HL-60 (cell line): ENCODE measurements at regions not wholly inside any gene's neighbourhood (a gene's known extent, or its start where the extent isn't known, plus 50 kb on each side); places are given as distances from the start of the nearest gene placed in this dataset.
A peak's percentile ranks its signal among the peaks of the same experiment; 100 is the strongest.

Experiments used
- DNase-seq, 2 experiments: peaks; one replicate each; pipeline ENCODE4 v3.0.0-alpha.2; 2010 to 2020; ENCODE audit warnings: low read depth in 1 of 2, low spot score in 1 of 2
- H3K27ac ChIP-seq: fragments of 250-450 bp; sonication (Bioruptor Pico); replicated peaks from 2 replicates; pipeline ENCODE4 v1.5.1; 2020; ENCODE audit warnings: mild to moderate bottlenecking, moderate library complexity
- H3K27me3 ChIP-seq: fragments of 250-450 bp; sonication (Bioruptor Pico); 2 replicates; pipeline ENCODE4 v1.5.1; 2021; ENCODE audit warnings: mild to moderate bottlenecking, moderate library complexity; ENCODE audit not compliant: insufficient read depth, poor library complexity, severe bottlenecking
- H3K4me3 ChIP-seq: replicated peaks from 2 replicates; pipeline ENCODE4 v1.5.1; 2011; ENCODE audit warnings: mild to moderate bottlenecking, control low read depth, low read length; ENCODE audit not compliant: insufficient read depth
- CTCF ChIP-seq: IDR thresholded peaks from one replicate; pipeline ENCODE4 v1.5.1; 2011; ENCODE audit warnings: low read length, control low read depth, inconsistent platforms; ENCODE audit not compliant: insufficient read depth
- GABPA ChIP-seq: IDR thresholded peaks from 2 replicates; pipeline ENCODE4 v1.6.1; 2012; ENCODE audit warnings: low read depth
- POLR2AphosphoS5 ChIP-seq: IDR thresholded peaks from 2 replicates; pipeline ENCODE4 v1.6.1; 2012; ENCODE audit warnings: low read depth
- SPI1 ChIP-seq: IDR thresholded peaks from 2 replicates; pipeline ENCODE4 v1.6.1; 2012; ENCODE audit warnings: low read depth, mild to moderate bottlenecking, borderline replicate concordance
- TF ChIP-seq, protein P1 (sequence below): IDR thresholded peaks from 2 replicates; pipeline ENCODE4 v1.6.1; 2012; ENCODE audit warnings: low read depth; ENCODE audit not compliant: insufficient replicate concordance

DNA sequence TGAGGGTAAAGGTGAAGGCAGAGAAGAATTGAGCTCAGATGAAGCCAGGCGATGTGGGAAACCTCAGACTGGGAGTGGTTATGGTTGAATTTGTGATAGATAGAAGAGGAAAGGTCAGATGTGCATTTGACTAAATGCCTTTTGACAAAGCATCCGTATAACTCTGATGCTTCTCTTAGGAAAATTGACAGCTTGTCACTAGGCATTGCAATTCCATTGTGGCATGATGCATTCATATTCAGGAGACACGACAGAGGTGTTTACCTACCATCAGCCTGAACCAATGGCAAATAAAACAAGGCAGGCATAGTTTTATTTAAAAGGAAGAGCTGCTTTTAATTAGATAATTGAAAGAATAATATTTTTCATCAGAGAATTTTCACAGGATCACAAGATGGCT, 325.1 kb upstream of the IGFBP7 start:
- TF ChIP-seq CTCF (no peak), GABPA (no peak), SPI1 (no peak), POLR2AphosphoS5 (no peak)
- TF ChIP-seq, protein P1, sequence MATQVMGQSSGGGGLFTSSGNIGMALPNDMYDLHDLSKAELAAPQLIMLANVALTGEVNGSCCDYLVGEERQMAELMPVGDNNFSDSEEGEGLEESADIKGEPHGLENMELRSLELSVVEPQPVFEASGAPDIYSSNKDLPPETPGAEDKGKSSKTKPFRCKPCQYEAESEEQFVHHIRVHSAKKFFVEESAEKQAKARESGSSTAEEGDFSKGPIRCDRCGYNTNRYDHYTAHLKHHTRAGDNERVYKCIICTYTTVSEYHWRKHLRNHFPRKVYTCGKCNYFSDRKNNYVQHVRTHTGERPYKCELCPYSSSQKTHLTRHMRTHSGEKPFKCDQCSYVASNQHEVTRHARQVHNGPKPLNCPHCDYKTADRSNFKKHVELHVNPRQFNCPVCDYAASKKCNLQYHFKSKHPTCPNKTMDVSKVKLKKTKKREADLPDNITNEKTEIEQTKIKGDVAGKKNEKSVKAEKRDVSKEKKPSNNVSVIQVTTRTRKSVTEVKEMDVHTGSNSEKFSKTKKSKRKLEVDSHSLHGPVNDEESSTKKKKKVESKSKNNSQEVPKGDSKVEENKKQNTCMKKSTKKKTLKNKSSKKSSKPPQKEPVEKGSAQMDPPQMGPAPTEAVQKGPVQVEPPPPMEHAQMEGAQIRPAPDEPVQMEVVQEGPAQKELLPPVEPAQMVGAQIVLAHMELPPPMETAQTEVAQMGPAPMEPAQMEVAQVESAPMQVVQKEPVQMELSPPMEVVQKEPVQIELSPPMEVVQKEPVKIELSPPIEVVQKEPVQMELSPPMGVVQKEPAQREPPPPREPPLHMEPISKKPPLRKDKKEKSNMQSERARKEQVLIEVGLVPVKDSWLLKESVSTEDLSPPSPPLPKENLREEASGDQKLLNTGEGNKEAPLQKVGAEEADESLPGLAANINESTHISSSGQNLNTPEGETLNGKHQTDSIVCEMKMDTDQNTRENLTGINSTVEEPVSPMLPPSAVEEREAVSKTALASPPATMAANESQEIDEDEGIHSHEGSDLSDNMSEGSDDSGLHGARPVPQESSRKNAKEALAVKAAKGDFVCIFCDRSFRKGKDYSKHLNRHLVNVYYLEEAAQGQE, result no peak
- Histone ChIP-seq H3K27ac (no peak overlapping the region), H3K27me3 (no peaks in the 10 kb centered on the region), H3K4me3 (no peak overlapping the region)
- DNase-seq, result no peak

- Histone ChIP-seq H3K27me3 (no peaks in the 10 kb centered on the region), H3K27ac (no peak overlapping the region), H3K4me3 (no peak overlapping the region)
- TF ChIP-seq GABPA, result no peak
- TF ChIP-seq SPI1, result no peak
- TF ChIP-seq, protein P1, result no peak
- no peak for TF ChIP-seq CTCF
- no peak for TF ChIP-seq POLR2AphosphoS5
- DNase-seq, result no peak
These were observed 320.5 kb upstream of the IGFBP7 start for GRCh38 chr4:57430726-57431125.

DNA sequence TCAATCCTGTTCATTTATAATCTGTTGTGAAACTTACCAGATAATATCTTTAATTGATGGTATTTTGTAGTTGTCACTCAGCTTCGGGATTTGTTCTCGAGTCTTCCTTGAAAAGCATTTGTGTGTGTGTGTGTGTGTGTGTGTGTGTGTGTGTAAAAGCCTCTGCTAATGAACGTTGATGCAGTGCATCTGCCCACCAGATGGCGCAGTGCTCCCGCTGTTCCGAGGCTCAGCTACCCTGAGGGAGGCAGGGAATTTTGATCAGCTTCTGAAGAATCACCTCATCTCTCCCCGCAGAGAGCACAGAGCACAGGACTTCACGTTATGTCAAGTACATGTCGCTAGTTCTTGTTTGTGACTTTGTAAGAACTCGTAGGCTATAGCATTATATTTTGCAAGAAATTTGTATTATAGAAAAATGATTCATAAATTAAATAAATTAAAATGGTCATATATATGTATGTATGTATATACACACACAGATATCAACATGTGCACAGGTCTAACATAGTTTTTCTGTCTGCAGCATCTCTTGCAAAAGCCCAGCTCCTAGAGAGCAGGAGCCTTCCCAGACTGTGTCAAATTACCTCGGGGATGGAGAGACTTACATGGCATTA, 316.7 kb upstream of the IGFBP7 start:
- TF ChIP-seq SPI1 (no peak), CTCF (peak; percentile 54)
- H3K27ac ChIP-seq, result no peak overlapping the region
- H3K4me3 ChIP-seq, result no peak overlapping the region
- peaks cover 2% of the 10 kb centered on the region for H3K27me3 ChIP-seq
- peak; percentile 38 to 61 for DNase-seq

DNA sequence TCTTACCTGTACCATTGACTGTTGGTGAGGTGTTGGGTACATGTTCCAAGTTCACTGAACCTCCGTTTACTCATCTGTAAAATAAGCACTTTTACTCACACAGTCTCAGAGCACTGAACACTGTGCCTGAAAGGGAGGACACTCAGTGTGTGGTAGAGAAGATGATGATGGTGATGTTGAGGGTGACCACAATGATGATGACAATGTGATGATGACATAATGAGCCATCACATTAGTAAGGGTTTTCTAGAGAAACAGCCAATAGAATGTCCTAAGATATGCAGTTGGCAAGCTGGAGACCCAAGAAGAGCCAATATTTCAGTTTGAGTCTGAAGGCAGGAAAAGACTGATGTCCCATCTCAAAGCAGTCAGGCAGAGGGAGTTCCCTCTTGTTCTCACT, 315.4 kb upstream of the IGFBP7 start:
- Histone ChIP-seq H3K27me3 (peaks cover 2% of the 10 kb centered on the region), H3K27ac (no peak overlapping the region), H3K4me3 (no peak overlapping the region)
- no peak for DNase-seq
- TF ChIP-seq, protein P1, result no peak
- no peak for TF ChIP-seq POLR2AphosphoS5
- TF ChIP-seq CTCF, result no peak
- no peak for TF ChIP-seq SPI1
- TF ChIP-seq GABPA, result no peak
